ENCODE measurements at regions not wholly inside any gene's neighbourhood (a gene's known extent, or its start where the extent isn't known, plus 50 kb on each side); places are given as distances from the start of the nearest gene placed in this dataset.

DNA sequence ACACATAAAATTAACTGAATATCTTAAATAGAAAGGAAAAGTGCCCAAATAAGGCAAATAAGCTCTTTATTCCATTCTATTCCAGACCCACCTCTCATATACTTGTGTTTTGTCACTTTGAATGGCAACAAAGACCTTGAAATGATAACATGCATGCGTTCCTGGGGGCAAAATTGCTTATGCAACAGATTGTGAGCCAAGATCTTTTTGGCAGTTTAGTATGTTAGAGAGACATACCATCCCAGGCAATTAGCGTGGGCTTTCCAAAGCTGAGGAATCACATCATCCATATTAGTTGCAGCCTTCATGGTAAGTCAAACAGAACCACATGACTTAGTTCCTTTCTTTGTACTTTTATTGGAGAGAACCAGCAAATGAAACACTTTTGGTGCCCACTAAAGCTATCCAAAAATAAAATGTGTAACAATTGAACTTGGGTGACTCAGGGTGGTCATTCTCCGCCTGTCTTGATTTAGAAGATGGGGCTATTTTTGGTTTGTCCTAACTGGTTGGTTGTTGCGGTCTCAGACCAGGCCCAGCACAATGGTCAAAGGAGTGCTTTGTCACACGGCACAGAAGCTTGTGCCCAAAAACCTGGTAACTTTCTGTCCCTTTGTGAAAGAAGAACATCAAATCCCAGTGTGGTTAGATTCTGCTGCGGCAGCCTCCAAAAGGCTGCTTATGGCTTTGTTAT lies 68.7 kb upstream of the ATF3 start:
- Histone ChIP-seq H3K4me2 (ENCODE audit: insufficient read depth, low read length) (no peak overlapping the region), H3K4me3 (replicated peaks in 1 of 3; ENCODE audit: insufficient read depth in 1 of 3, low read depth in 1 of 3, low read length in 3 of 3) (no peak overlapping the region), H3K9me3 (replicated peaks; ENCODE audit: control insufficient read depth, insufficient read depth, low read length) (no peaks in the 10 kb centered on the region), H3K27me3 (ENCODE audit: control insufficient read depth in 2 of 2, insufficient read depth in 2 of 2, low read length in 2 of 2) (peaks cover 4 to 11% of the 10 kb centered on the region in 2 experiments), H3K27ac (ENCODE audit: insufficient read depth, low read depth, low read length) (no peak overlapping the region), H3K79me2 (ENCODE audit: control insufficient read depth, insufficient read depth, low read length) (no peaks in the 10 kb centered on the region), H3K36me3 (ENCODE audit: control insufficient read depth in 2 of 2, extremely low read depth in 1 of 2, insufficient read depth in 2 of 2, low read length in 2 of 2) (no peaks in the 10 kb centered on the region), H3K9ac (replicated peaks; ENCODE audit: extremely low read depth, insufficient read depth, low read length) (no peak overlapping the region), H2AFZ (ENCODE audit: low read depth, low read length) (no peak overlapping the region), H3K4me1 (ENCODE audit: control insufficient read depth, extremely low read depth, insufficient read depth, low read length) (no peaks in the 10 kb centered on the region), H4K20me1 (replicated peaks; ENCODE audit: control insufficient read depth, extremely low read depth, insufficient read depth, low read length) (no peaks in the 10 kb centered on the region), H3K9me1 (replicated peaks; ENCODE audit: control insufficient read depth, extremely low read depth, insufficient read depth, low read length) (no peaks in the 10 kb centered on the region)
- no TSS peak for BruUV-seq (replicated peaks)
- FAIRE-seq (no peak), DNase-seq (ENCODE audit: low read depth, low spot score) (no peak)
- intact Hi-C loops (cut with micrococcal nuclease) = no loop called here
- dilution Hi-C loops (cut with MboI; ENCODE audit: extremely low pct_ligation_motif_present, low sequenced_read_pairs) = no loop called here
- ChIA-PET CTCF (interaction anchor here (0.8 to 2.4 kb wide), 3 partner anchors 11 to 63 kb away, joined by 3 to 6 read pairs (median 4); no protein-coding TSS in a partner anchor), POLR2A (no interaction called here)
- TF ChIP-seq FOS (IDR thresholded peaks at IDR 0.05; ENCODE audit: borderline replicate concordance, insufficient read depth, low read length) (no peak), JUN (IDR thresholded peaks at IDR 0.05; ENCODE audit: borderline replicate concordance, insufficient read depth, insufficient read length, low read depth) (no peak), MYC (IDR thresholded peaks at IDR 0.05; ENCODE audit: low read depth, low read length) (no peak), GATA2 (IDR thresholded peaks at IDR 0.05; ENCODE audit: insufficient read depth, insufficient read length, low read depth, low read length) (no peak)
- TF ChIP-seq, protein P1, sequence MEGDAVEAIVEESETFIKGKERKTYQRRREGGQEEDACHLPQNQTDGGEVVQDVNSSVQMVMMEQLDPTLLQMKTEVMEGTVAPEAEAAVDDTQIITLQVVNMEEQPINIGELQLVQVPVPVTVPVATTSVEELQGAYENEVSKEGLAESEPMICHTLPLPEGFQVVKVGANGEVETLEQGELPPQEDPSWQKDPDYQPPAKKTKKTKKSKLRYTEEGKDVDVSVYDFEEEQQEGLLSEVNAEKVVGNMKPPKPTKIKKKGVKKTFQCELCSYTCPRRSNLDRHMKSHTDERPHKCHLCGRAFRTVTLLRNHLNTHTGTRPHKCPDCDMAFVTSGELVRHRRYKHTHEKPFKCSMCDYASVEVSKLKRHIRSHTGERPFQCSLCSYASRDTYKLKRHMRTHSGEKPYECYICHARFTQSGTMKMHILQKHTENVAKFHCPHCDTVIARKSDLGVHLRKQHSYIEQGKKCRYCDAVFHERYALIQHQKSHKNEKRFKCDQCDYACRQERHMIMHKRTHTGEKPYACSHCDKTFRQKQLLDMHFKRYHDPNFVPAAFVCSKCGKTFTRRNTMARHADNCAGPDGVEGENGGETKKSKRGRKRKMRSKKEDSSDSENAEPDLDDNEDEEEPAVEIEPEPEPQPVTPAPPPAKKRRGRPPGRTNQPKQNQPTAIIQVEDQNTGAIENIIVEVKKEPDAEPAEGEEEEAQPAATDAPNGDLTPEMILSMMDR (IDR thresholded peaks at IDR 0.05; ENCODE audit: extremely low read depth in 1 of 2, insufficient read depth in 1 of 2, low read depth in 1 of 2, low read length in 2 of 2) = no peak

GRCh38 chr1:212542761-212543187 lies 65.8 kb upstream of the ATF3 start:
- Histone ChIP-seq H3K4me2 (ENCODE audit: insufficient read depth, low read length) (no peak overlapping the region), H3K9me3 (replicated peaks; ENCODE audit: control insufficient read depth, insufficient read depth, low read length) (no peaks in the 10 kb centered on the region), H2AFZ (ENCODE audit: low read depth, low read length) (no peak overlapping the region), H3K36me3 (ENCODE audit: control insufficient read depth in 2 of 2, extremely low read depth in 1 of 2, insufficient read depth in 2 of 2, low read length in 2 of 2) (no peaks in the 10 kb centered on the region), H3K4me1 (ENCODE audit: control insufficient read depth, extremely low read depth, insufficient read depth, low read length) (no peaks in the 10 kb centered on the region), H3K27me3 (ENCODE audit: control insufficient read depth in 2 of 2, insufficient read depth in 2 of 2, low read length in 2 of 2) (peaks cover 10 to 19% of the 10 kb centered on the region in 2 experiments), H4K20me1 (replicated peaks; ENCODE audit: control insufficient read depth, extremely low read depth, insufficient read depth, low read length) (no peaks in the 10 kb centered on the region), H3K9ac (replicated peaks; ENCODE audit: extremely low read depth, insufficient read depth, low read length) (no peak overlapping the region), H3K27ac (ENCODE audit: insufficient read depth, low read depth, low read length) (no peak overlapping the region), H3K79me2 (ENCODE audit: control insufficient read depth, insufficient read depth, low read length) (no peaks in the 10 kb centered on the region), H3K9me1 (replicated peaks; ENCODE audit: control insufficient read depth, extremely low read depth, insufficient read depth, low read length) (no peaks in the 10 kb centered on the region), H3K4me3 (replicated peaks in 1 of 3; ENCODE audit: insufficient read depth in 1 of 3, low read depth in 1 of 3, low read length in 3 of 3) (no peak overlapping the region)
- CTCF ChIA-PET = no interaction called here
- POLR2A ChIA-PET = no interaction called here
- FAIRE-seq (no peak), DNase-seq (ENCODE audit: low read depth, low spot score) (no peak)
- intact Hi-C loops (cut with micrococcal nuclease) = no loop called here
- TF ChIP-seq MYC (IDR thresholded peaks at IDR 0.05; ENCODE audit: low read depth, low read length) (no peak), POLR2AphosphoS5 (IDR thresholded peaks at IDR 0.05; ENCODE audit: insufficient read depth, low read depth, low read length) (no peak), EZH2 (IDR thresholded peaks at IDR 0.05; ENCODE audit: borderline replicate concordance, low read depth, low read length, severe bottlenecking) (no peak), FOS (IDR thresholded peaks at IDR 0.05; ENCODE audit: borderline replicate concordance, insufficient read depth, low read length) (no peak)
- no TSS peak for BruUV-seq (replicated peaks)
- dilution Hi-C loops (cut with MboI; ENCODE audit: extremely low pct_ligation_motif_present, low sequenced_read_pairs) = no loop called here

Measured in endothelial cell of umbilical vein (primary cell).